H9 (cell line): ENCODE measurements at regions not wholly inside any gene's neighbourhood (a gene's known extent, or its start where the extent isn't known, plus 50 kb on each side); places are given as distances from the start of the nearest gene placed in this dataset.

Source experiments
- DNase-seq: peaks from one replicate; pipeline ENCODE4 v3.0.0-alpha.2; 2017
- H2AFZ ChIP-seq: one replicate; pipeline ENCODE4 v1.6.1; 2013; ENCODE audit warnings: mild to moderate bottlenecking, low read length, control low read depth, moderate library complexity
- H2AK5ac ChIP-seq: 2 replicates; pipeline ENCODE4 v1.6.1; 2013; ENCODE audit warnings: low read length, control low read depth, mixed read lengths; ENCODE audit not compliant: insufficient read length
- H2BK120ac ChIP-seq: one replicate; pipeline ENCODE4 v1.6.1; 2013; ENCODE audit warnings: low read depth, mild to moderate bottlenecking, low read length, control low read depth, inconsistent platforms; ENCODE audit not compliant: poor library complexity, severe bottlenecking
- H2BK12ac ChIP-seq: 2 replicates; pipeline ENCODE4 v1.6.1; 2013; ENCODE audit warnings: low read length, control low read depth, mixed read lengths, low read depth; ENCODE audit not compliant: insufficient read length
- H2BK15ac ChIP-seq: 2 replicates; pipeline ENCODE4 v1.6.1; 2013; ENCODE audit warnings: low read depth, low read length, control low read depth
- H2BK20ac ChIP-seq: one replicate; pipeline ENCODE4 v1.6.1; 2013; ENCODE audit warnings: low read depth, mild to moderate bottlenecking, low read length, control low read depth, inconsistent platforms; ENCODE audit not compliant: poor library complexity, severe bottlenecking
- H2BK5ac ChIP-seq: 2 replicates; pipeline ENCODE4 v1.6.1; 2013; ENCODE audit warnings: low read length, control low read depth, mixed read lengths; ENCODE audit not compliant: insufficient read length
- H3K14ac ChIP-seq: 2 replicates; pipeline ENCODE4 v1.6.1; 2013; ENCODE audit warnings: low read length, control low read depth; ENCODE audit not compliant: insufficient read depth
- H3K18ac ChIP-seq: 2 replicates; pipeline ENCODE4 v1.6.1; 2013; ENCODE audit warnings: low read depth, mild to moderate bottlenecking, mixed read lengths, low read length, control low read depth; ENCODE audit not compliant: insufficient read length
- H3K23ac ChIP-seq: 2 replicates; pipeline ENCODE4 v1.6.1; 2013; ENCODE audit warnings: low read length, control low read depth, mixed read lengths, low read depth; ENCODE audit not compliant: insufficient read length
- H3K23me2 ChIP-seq: 2 replicates; pipeline ENCODE4 v1.6.1; 2013; ENCODE audit warnings: low read depth, mild to moderate bottlenecking, mixed read lengths, low read length, control low read depth; ENCODE audit not compliant: insufficient read length, poor library complexity, severe bottlenecking
- H3K27ac ChIP-seq: 2 replicates; pipeline ENCODE4 v1.5.1; 2013; ENCODE audit warnings: low read length, control low read depth, mixed read lengths, low read depth; ENCODE audit not compliant: insufficient read length
- H3K27me3 ChIP-seq: 2 replicates; pipeline ENCODE4 v1.6.1; 2013; ENCODE audit warnings: low read length, control low read depth, inconsistent platforms; ENCODE audit not compliant: insufficient read depth
- H3K4ac ChIP-seq: 2 replicates; pipeline ENCODE4 v1.6.1; 2013; ENCODE audit warnings: low read depth, mild to moderate bottlenecking, control low read depth, inconsistent platforms, low read length, moderate library complexity
- H3K4me1 ChIP-seq: 2 replicates; pipeline ENCODE4 v1.6.1; 2013; ENCODE audit warnings: low read length, control low read depth, inconsistent platforms; ENCODE audit not compliant: insufficient read depth
- H3K4me2 ChIP-seq: 2 replicates; pipeline ENCODE4 v1.6.1; 2013; ENCODE audit warnings: low read length, control low read depth, mixed read lengths; ENCODE audit not compliant: insufficient read length, insufficient read depth
- H3K56ac ChIP-seq: 2 replicates; pipeline ENCODE4 v1.6.1; 2013; ENCODE audit warnings: low read depth, mild to moderate bottlenecking, mixed read lengths, low read length, control low read depth; ENCODE audit not compliant: insufficient read length
- H3K79me1 ChIP-seq: 2 replicates; pipeline ENCODE4 v1.6.1; 2013; ENCODE audit warnings: low read depth, mild to moderate bottlenecking, moderate library complexity, low read length, control low read depth, inconsistent platforms; ENCODE audit not compliant: insufficient read depth, poor library complexity, severe bottlenecking
- H3K79me2 ChIP-seq: 2 replicates; pipeline ENCODE4 v1.6.1; 2013; ENCODE audit warnings: low read length, control low read depth, inconsistent platforms; ENCODE audit not compliant: insufficient read depth
- H3K9ac ChIP-seq: 2 replicates; pipeline ENCODE4 v1.6.1; 2013; ENCODE audit warnings: low read length, control low read depth, mixed read lengths; ENCODE audit not compliant: insufficient read length; ENCODE audit errors: extremely low read depth
- H3K9me3 ChIP-seq: one replicate; pipeline ENCODE4 v1.6.1; 2013; ENCODE audit warnings: low read depth, low read length, inconsistent platforms; ENCODE audit not compliant: control insufficient read depth
- H3T11ph ChIP-seq: one replicate; pipeline ENCODE4 v1.6.1; 2013; ENCODE audit warnings: mild to moderate bottlenecking, low read length, control low read depth, inconsistent platforms
- H4K20me1 ChIP-seq: one replicate; pipeline ENCODE4 v1.6.1; 2013; ENCODE audit not compliant: control insufficient read depth, insufficient read length, insufficient read depth
- H4K5ac ChIP-seq: 2 replicates; pipeline ENCODE4 v1.6.1; 2013; ENCODE audit warnings: low read depth, mild to moderate bottlenecking, mixed read lengths, low read length, control low read depth; ENCODE audit not compliant: insufficient read length
- H4K8ac ChIP-seq: replicated peaks from 2 replicates; pipeline ENCODE4 v1.6.1; 2013; ENCODE audit warnings: low read length, control low read depth, mixed read lengths, low read depth; ENCODE audit not compliant: insufficient read length
- H4K91ac ChIP-seq: 2 replicates; pipeline ENCODE4 v1.6.1; 2013; ENCODE audit warnings: low read depth, mild to moderate bottlenecking, moderate library complexity, mixed read lengths, low read length, control low read depth; ENCODE audit not compliant: insufficient read length
- H3K27ac Mint-ChIP-seq, 3 experiments: 2 replicates in 2 of 3; 3 replicates in 1 of 3; pipeline ENCODE4 v1.8.0; 2020 to 2021; ENCODE audit warnings: mixed read lengths in 3 of 3, mild to moderate bottlenecking in 1 of 3, moderate library complexity in 1 of 3
- H3K27me3 Mint-ChIP-seq: 2 replicates; pipeline ENCODE4 v1.8.0; 2021; ENCODE audit warnings: low read depth, mild to moderate bottlenecking, moderate library complexity, mixed read lengths
- H3K36me3 Mint-ChIP-seq, 3 experiments: 2 replicates in 2 of 3; 3 replicates in 1 of 3; pipeline ENCODE4 v1.8.0; 2020 to 2021; ENCODE audit warnings: low read depth in 3 of 3, mixed read lengths in 3 of 3; ENCODE audit not compliant: insufficient read depth in 1 of 3
- H3K4me1 Mint-ChIP-seq, 2 experiments: 2 replicates each; pipeline ENCODE4 v1.8.0; 2020; ENCODE audit warnings: mixed read lengths in 2 of 2
- H3K4me3 Mint-ChIP-seq, 2 experiments: 2 replicates in 1 of 2; 3 replicates in 1 of 2; pipeline ENCODE4 v1.8.0; 2020 to 2021; ENCODE audit warnings: mild to moderate bottlenecking in 2 of 2, mixed read lengths in 2 of 2, moderate library complexity in 1 of 2
- H3K9me3 Mint-ChIP-seq, 2 experiments: 2 replicates in 1 of 2; 3 replicates in 1 of 2; pipeline ENCODE4 v1.8.0; 2020; ENCODE audit warnings: mild to moderate bottlenecking in 2 of 2, mixed read lengths in 2 of 2, moderate library complexity in 1 of 2
- WGBS: extraction: QIAGEN DNeasy Blood & Tissue Kit; methylation state at CpG from one replicate; pipeline ENCODE4 v1.1.7; 2013; ENCODE audit warnings: missing lambda C conversion rate, low lambda C conversion rate, mixed read lengths; ENCODE audit not compliant: insufficient read length; ENCODE audit errors: extremely low coverage; 5-methylcytosine and 5-hydroxymethylcytosine counted together
- TF ChIP-seq, protein P1 (sequence below): fragments of 200-600 bp; sonication (generic); conservative IDR thresholded peaks from 3 replicates; pipeline ENCODE4 v1.8.0; 2021; ENCODE audit warnings: antibody characterized with exemption, mild to moderate bottlenecking

DNA sequence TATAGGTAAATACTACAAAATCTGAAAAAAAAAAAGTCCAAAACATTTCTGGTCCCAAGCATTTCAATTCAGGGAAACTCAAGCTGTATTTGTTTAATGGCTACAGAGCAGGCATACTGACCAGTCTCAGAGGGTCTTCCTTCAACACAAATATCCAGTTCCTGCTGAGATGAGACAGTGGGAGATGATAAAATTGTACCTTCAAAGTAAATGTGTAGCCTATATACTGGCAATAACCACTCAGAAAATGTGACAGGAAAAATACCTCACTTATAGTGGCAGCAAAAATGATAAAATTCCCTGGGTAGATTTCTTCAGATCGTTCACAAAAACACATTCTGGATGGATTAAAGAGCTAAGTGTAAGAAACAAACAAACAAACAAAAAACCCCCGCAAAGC, 102.0 kb upstream of the FUT8 start:
- TF ChIP-seq, protein P1, sequence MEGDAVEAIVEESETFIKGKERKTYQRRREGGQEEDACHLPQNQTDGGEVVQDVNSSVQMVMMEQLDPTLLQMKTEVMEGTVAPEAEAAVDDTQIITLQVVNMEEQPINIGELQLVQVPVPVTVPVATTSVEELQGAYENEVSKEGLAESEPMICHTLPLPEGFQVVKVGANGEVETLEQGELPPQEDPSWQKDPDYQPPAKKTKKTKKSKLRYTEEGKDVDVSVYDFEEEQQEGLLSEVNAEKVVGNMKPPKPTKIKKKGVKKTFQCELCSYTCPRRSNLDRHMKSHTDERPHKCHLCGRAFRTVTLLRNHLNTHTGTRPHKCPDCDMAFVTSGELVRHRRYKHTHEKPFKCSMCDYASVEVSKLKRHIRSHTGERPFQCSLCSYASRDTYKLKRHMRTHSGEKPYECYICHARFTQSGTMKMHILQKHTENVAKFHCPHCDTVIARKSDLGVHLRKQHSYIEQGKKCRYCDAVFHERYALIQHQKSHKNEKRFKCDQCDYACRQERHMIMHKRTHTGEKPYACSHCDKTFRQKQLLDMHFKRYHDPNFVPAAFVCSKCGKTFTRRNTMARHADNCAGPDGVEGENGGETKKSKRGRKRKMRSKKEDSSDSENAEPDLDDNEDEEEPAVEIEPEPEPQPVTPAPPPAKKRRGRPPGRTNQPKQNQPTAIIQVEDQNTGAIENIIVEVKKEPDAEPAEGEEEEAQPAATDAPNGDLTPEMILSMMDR, result no peak
- no peaks in the 10 kb centered on the region for H3K79me1 ChIP-seq
- no peak overlapping the region for H3K56ac ChIP-seq
- H2BK120ac ChIP-seq, result no peak overlapping the region
- no peak overlapping the region for H2AK5ac ChIP-seq
- no peak for DNase-seq
- no peak overlapping the region for H2BK15ac ChIP-seq
- H3K4me2 ChIP-seq, result no peak overlapping the region
- no peaks in the 10 kb centered on the region for H4K20me1 ChIP-seq
- H3K4me1 Mint-ChIP-seq, result peaks cover 4 to 7% of the 10 kb centered on the region in 2 experiments
- no peaks in the 10 kb centered on the region for H3K27me3 Mint-ChIP-seq
- no peaks in the 10 kb centered on the region for H3K79me2 ChIP-seq
- H3K36me3 Mint-ChIP-seq, result no peaks in the 10 kb centered on the region
- no peaks in the 10 kb centered on the region for H3K23me2 ChIP-seq
- no CpG with 5 or more reads among the region's 2 CpGs for WGBS
- no peak overlapping the region for H2AFZ ChIP-seq
- peaks cover 0 to 3% of the 10 kb centered on the region in 2 experiments; a peak in 2 of 5 replicates for H3K9me3 Mint-ChIP-seq
- no peak overlapping the region for H3K18ac ChIP-seq
- no peak overlapping the region for H3K27ac ChIP-seq
- no peak overlapping the region for H3T11ph ChIP-seq
- H3K9me3 ChIP-seq, result no peaks in the 10 kb centered on the region
- no peak overlapping the region for H3K4me3 Mint-ChIP-seq
- H3K27ac Mint-ChIP-seq, result no peak overlapping the region
- no peak overlapping the region for H2BK5ac ChIP-seq
- no peak overlapping the region for H2BK20ac ChIP-seq
- H4K8ac ChIP-seq, result no peak overlapping the region
- H4K5ac ChIP-seq, result no peak overlapping the region
- no peak overlapping the region for H4K91ac ChIP-seq
- H3K14ac ChIP-seq, result no peak overlapping the region
- H3K23ac ChIP-seq, result no peak overlapping the region
- no peak overlapping the region for H3K4ac ChIP-seq
- no peak overlapping the region for H2BK12ac ChIP-seq
- H3K4me1 ChIP-seq, result no peaks in the 10 kb centered on the region
- no peak overlapping the region for H3K9ac ChIP-seq
- no peaks in the 10 kb centered on the region for H3K27me3 ChIP-seq
